Heart left ventricle (tissue), 16 donors: ENCODE measurements at regions not wholly inside any gene's neighbourhood (a gene's known extent, or its start where the extent isn't known, plus 50 kb on each side); places are given as distances from the start of the nearest gene placed in this dataset.

Experiments
- ATAC-seq, 4 donors: fragments of 200-7000 bp; cut with Tn5 transposase; one replicate each; pipeline ENCODE4 v1.9.1; 2020 to 2022; ENCODE audit warnings: moderate library complexity in 4 of 4, mild to moderate bottlenecking in 3 of 4, moderate number of reproducible peaks in 1 of 4
- DNase-seq, 5 donors: peaks; one replicate each; pipeline ENCODE4 v3.0.0-alpha.2; 2020
- H3K27ac ChIP-seq, 12 donors: fragments of 200-600 bp; sonication (generic) in 4 of 12; one replicate each; pipeline versions ENCODE4 v1.5.0 to v1.8.0; 2016 to 2022; ENCODE audit warnings: mild to moderate bottlenecking in 2 of 12
- H3K27me3 ChIP-seq, 9 donors: fragments of 200-600 bp; sonication (generic) in 2 of 9; one replicate each; pipeline versions ENCODE4 v1.5.1 to v1.8.0; 2016 to 2022; ENCODE audit warnings: mild to moderate bottlenecking in 3 of 9
- H3K36me3 ChIP-seq, 9 donors: fragments of 200-600 bp; sonication (generic) in 2 of 9; one replicate each; pipeline versions ENCODE4 v1.5.0 to v1.8.0; 2018 to 2022; ENCODE audit warnings: mild to moderate bottlenecking in 2 of 9
- H3K4me1 ChIP-seq, 12 donors: fragments of 200-600 bp; sonication (generic) in 4 of 12; one replicate each; pipeline versions ENCODE4 v1.5.0 to v1.8.0; 2016 to 2022; ENCODE audit warnings: mild to moderate bottlenecking in 3 of 12
- H3K4me3 ChIP-seq, 12 donors: fragments of 200-600 bp; sonication (generic) in 4 of 12; one replicate each; pipeline versions ENCODE4 v1.5.0 to v1.8.0; 2017 to 2022; ENCODE audit warnings: mild to moderate bottlenecking in 9 of 12, moderate library complexity in 4 of 12
- H3K9me3 ChIP-seq, 12 donors: fragments of 200-600 bp; sonication (generic) in 4 of 12; one replicate each; pipeline versions ENCODE4 v1.5.0 to v1.8.0; 2016 to 2022; ENCODE audit warnings: mild to moderate bottlenecking in 1 of 12
- POLR2A ChIP-seq, 2 donors: fragments of 450-650 bp; IDR thresholded peaks; one replicate each; pipeline ENCODE4 v1.6.1; 2017; ENCODE audit warnings: antibody characterized with exemption in 2 of 2, mild to moderate bottlenecking in 2 of 2, moderate library complexity in 2 of 2
- WGBS, 4 donors: extraction: QIAGEN DNeasy Blood & Tissue Kit in 2 of 4; methylation state at CpG; one replicate each; pipeline versions ENCODE4 v1.1.5 to v1.1.7; 2013 to 2018; 5-methylcytosine and 5-hydroxymethylcytosine counted together
- intact Hi-C, 10 donors: fragments of 100-400 bp; cut with DNase I; formaldehyde crosslinking; loops; one replicate each; pipeline versions ENCODE4 v1.11.1 to v1.14.2; 2022
- TF ChIP-seq, protein P1 (sequence below), 12 donors: fragments of 200-600 bp; sonication (generic) in 4 of 12; IDR thresholded peaks; one replicate each; pipeline versions ENCODE4 v1.5.0 to v1.8.0; 2018 to 2022; ENCODE audit warnings: antibody characterized with exemption in 12 of 12, mild to moderate bottlenecking in 5 of 12
- donor health status: ischemic (EF 13 %, LVEDD 7.1; RV severe dilation, severe dysfunction).
- donor health status: healthy with polysubstance abuse.
- donor health status: DM: no; HTN: yes; CAD: no.
- donor health status: DM: no; HTN: no; CAD: no.
- donor health status: ischemic (EF 25% LVEDD 6.9; RV normal size, moderate dysfunction).
- donor health status: ischemic (EF 25% LVEDD 5.7; RV mildly dilated, moderate dysfunction).
- donor health status: healthy.
- donor health status: DM: yes; HTN: yes; CAD: no.
- donor health status: ischemic (EF 35%, LVEDD 5.7; RV mildly dilated, moderate dysfunction).
- donor health status: nonischemic (EF 11% LVEDD 7.7; RV severe dilation, severe dysfunction).
- donor health status: DM: yes; HTN: yes; CAD: no.
- donor health status: PGD.
- donor health status: ischemic (EF 29% LVEDD 5.4; RV normal size, mild dysfunction).
- donor health status: nonischemic (EF 23%, LVEDD 6.1; RV moderate dilation, normal function).

DNA sequence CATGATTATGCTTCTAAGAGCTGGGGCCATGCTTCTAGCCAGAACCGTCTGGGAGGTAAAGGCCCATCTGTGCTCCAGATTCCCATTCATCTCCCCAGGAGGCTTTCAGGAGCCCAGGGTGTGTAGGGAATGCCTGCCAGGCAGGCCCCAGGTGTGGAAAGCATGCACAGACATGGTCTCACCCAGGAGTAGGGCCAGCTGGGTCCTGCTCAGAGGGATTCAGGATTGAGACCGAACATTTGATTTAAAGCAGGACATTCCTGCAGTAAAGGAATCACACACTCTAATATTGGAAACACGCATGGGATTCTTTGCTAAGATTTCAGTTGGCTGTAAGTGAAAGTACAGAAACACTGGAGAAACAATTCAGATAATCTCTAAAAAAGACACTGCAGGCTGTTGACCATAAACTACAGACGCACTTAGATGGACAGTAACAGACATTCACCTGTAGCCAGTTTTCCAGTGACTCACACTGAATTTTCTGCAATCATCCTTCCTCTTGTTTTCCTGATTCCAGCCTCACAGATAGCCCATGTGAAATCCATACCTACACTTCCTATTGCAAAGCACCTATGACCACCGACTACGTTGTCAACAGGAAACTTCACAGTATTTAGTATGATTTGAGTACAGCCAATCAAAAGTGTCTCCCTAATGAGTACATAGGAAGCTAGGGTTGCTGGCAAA is 257.8 kb downstream of the TBC1D4 start:
- WGBS, 4 donors = 71 to 82% (median 75%) methylated on average over 6 of the region's 6 CpGs
- TF ChIP-seq, protein P1, sequence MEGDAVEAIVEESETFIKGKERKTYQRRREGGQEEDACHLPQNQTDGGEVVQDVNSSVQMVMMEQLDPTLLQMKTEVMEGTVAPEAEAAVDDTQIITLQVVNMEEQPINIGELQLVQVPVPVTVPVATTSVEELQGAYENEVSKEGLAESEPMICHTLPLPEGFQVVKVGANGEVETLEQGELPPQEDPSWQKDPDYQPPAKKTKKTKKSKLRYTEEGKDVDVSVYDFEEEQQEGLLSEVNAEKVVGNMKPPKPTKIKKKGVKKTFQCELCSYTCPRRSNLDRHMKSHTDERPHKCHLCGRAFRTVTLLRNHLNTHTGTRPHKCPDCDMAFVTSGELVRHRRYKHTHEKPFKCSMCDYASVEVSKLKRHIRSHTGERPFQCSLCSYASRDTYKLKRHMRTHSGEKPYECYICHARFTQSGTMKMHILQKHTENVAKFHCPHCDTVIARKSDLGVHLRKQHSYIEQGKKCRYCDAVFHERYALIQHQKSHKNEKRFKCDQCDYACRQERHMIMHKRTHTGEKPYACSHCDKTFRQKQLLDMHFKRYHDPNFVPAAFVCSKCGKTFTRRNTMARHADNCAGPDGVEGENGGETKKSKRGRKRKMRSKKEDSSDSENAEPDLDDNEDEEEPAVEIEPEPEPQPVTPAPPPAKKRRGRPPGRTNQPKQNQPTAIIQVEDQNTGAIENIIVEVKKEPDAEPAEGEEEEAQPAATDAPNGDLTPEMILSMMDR (IDR thresholded peaks at IDR 0.05) = no peak
- TF ChIP-seq POLR2A (IDR thresholded peaks at IDR 0.05) = no peak
- ATAC-seq = no peak
- no peak for DNase-seq
- Histone ChIP-seq H3K27me3 (no peaks in the 10 kb centered on the region), H3K4me3 (no peak overlapping the region), H3K4me1 (peaks cover 0 to 16% (median 0%) of the 10 kb centered on the region in 12 donors), H3K36me3 (no peaks in the 10 kb centered on the region), H3K9me3 (no peaks in the 10 kb centered on the region), H3K27ac (no peak overlapping the region)
- intact Hi-C loops = loop anchor here in 3 of 10 donors (5.0 to 10.0 kb wide), 3 partner anchors 1399 to 1472 kb away; no protein-coding TSS in a partner anchor

DNA sequence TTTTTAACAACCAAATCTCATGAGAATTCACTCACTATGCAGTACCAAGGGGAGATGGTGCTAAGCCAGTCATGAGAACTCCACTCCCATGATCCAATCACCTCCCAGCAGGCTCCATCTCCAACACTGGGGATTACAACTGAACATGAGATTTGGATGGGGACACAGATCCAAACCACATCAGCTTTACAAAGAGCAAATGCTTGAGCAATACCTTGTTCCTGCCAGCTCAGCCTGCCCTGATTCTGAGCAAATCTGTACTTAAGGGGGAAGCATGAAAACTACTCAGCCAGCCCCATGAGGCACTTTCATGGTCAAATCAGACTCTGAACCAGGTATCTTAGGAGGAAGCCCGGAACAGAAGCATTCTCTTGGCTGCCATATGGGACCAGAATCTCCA is 259.9 kb downstream of the TBC1D4 start:
- DNase-seq (no peak), ATAC-seq (no peak)
- peaks cover 0 to 4% (median 0%) of the 10 kb centered on the region in 9 donors for H3K27me3 ChIP-seq
- no peaks in the 10 kb centered on the region for H3K9me3 ChIP-seq
- 89 to 100% (median 97%) methylated on average over 1 of the region's 1 CpG for WGBS, 4 donors
- H3K4me3 ChIP-seq = no peak overlapping the region
- H3K4me1 ChIP-seq = peaks cover 0 to 10% (median 0%) of the 10 kb centered on the region in 12 donors
- TF ChIP-seq POLR2A (IDR thresholded peaks at IDR 0.05) = no peak
- TF ChIP-seq, protein P1 (IDR thresholded peaks at IDR 0.05) = no peak
- intact Hi-C loops = loop anchor here in 3 of 10 donors (5.0 to 10.0 kb wide), 3 partner anchors 1397 to 1470 kb away; no protein-coding TSS in a partner anchor
- H3K36me3 ChIP-seq = no peaks in the 10 kb centered on the region
- H3K27ac ChIP-seq = no peak overlapping the region

DNA sequence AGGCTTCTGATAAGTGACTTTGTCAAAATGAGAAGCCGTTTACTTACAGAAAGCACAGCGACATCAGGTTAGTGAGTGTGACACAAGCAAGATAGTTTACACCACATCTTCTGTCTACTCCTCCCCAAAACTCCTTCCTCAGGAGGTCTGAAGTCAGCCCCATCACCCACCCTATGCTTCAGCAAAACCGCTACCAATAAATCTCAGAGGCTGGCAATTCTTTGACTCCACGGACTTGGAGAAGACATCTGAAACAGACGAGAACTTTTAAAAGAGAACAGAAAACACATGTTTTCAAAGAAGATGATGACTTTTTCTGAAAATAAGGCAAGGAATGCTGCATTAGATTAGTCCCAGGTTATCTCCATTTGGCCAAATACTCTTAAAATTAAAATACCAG is 261.1 kb downstream of the TBC1D4 start:
- intact Hi-C loops = loop anchor here in 3 of 10 donors (5.0 to 10.0 kb wide), 3 partner anchors 1396 to 1469 kb away; no protein-coding TSS in a partner anchor
- 88 to 96% (median 92%) methylated on average over 5 of the region's 5 CpGs for WGBS, 4 donors
- peaks cover 0 to 10% (median 0%) of the 10 kb centered on the region in 12 donors for H3K4me1 ChIP-seq

DNA sequence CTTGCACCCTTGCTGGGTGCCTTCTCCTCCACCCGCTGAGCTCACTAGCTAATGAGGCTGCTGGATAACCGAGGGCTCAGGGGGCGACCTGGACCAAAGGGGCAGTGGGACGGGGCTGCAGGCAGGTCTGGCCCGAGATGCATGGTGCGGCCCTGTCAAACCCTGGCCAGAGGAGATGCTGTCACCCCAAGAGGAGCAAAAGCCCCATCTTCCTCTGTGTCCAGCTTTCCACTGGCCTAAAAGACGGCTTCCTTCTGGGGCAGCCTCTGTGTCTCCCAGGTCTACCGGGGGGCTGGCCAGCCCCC is 261.8 kb downstream of the TBC1D4 start:
- H3K27ac ChIP-seq = no peak overlapping the region
- intact Hi-C loops = loop anchor here in 3 of 10 donors (5.0 to 10.0 kb wide), 3 partner anchors 1395 to 1468 kb away; no protein-coding TSS in a partner anchor
- H3K27me3 ChIP-seq = peaks cover 0 to 4% (median 0%) of the 10 kb centered on the region in 9 donors
- no peak for DNase-seq
- no peaks in the 10 kb centered on the region for H3K36me3 ChIP-seq
- H3K4me1 ChIP-seq = peaks cover 0 to 10% (median 0%) of the 10 kb centered on the region in 12 donors
- no peak for TF ChIP-seq POLR2A (IDR thresholded peaks at IDR 0.05)
- TF ChIP-seq, protein P1 (IDR thresholded peaks at IDR 0.05) = no peak
- H3K9me3 ChIP-seq = no peaks in the 10 kb centered on the region
- WGBS, 4 donors = 64 to 88% (median 84%) methylated on average over 4 to 8 of the region's 8 CpGs
- no peak overlapping the region for H3K4me3 ChIP-seq
- ATAC-seq = no peak

More for the DNA sequence above, 261.1 kb downstream of the TBC1D4 start:
- TF ChIP-seq, protein P1 (IDR thresholded peaks at IDR 0.05) = no peak
- no peak for TF ChIP-seq POLR2A (IDR thresholded peaks at IDR 0.05)
- H3K27me3 ChIP-seq = peaks cover 0 to 4% (median 0%) of the 10 kb centered on the region in 9 donors
- H3K36me3 ChIP-seq = no peaks in the 10 kb centered on the region
- DNase-seq = no peak
- H3K4me3 ChIP-seq = no peak overlapping the region
- no peak for ATAC-seq
- H3K27ac ChIP-seq = no peak overlapping the region
- no peaks in the 10 kb centered on the region for H3K9me3 ChIP-seq
